GM18861 (cell line): ENCODE measurements at regions not wholly inside any gene's neighbourhood (a gene's known extent, or its start where the extent isn't known, plus 50 kb on each side); places are given as distances from the start of the nearest gene placed in this dataset.
"Not testable (repeated sequence)": the region's sequence is repeated elsewhere in the genome, so short reads cannot be mapped to it uniquely, and the experiment has no call there.

Experiments used
- ATAC-seq: cut with Tn5 transposase; IDR thresholded peaks from one replicate; pipeline ENCODE4 v1.9.1; 2021; ENCODE audit not compliant: unreplicated experiment

- ATAC-seq, result no peak
These were observed 359.0 kb downstream of the BRD1 start for GRCh38 chr22:49468487-49469198.

GRCh38 chr22:49466878-49467595, 360.6 kb downstream of the BRD1 start:
- ATAC-seq, result no peak

- ATAC-seq, result no peak
These were observed 363.6 kb downstream of the BRD1 start for GRCh38 chr22:49464037-49464436.

- ATAC-seq, result no peak
These were observed 364.9 kb downstream of the BRD1 start for GRCh38 chr22:49462795-49463194.

GRCh38 chr22:49462291-49462690, 365.4 kb downstream of the BRD1 start:
- no peak for ATAC-seq

- no peak for ATAC-seq
These were observed 366.0 kb downstream of the BRD1 start for GRCh38 chr22:49461674-49462073.

- ATAC-seq, result no peak
These were observed 366.9 kb downstream of the BRD1 start for GRCh38 chr22:49460592-49461281.

GRCh38 chr22:49460091-49460490, 367.6 kb downstream of the BRD1 start:
- ATAC-seq, result no peak

GRCh38 chr22:49458708-49459099, 369.0 kb downstream of the BRD1 start:
- ATAC-seq, result no peak

- ATAC-seq, result no peak
These were observed 369.5 kb downstream of the BRD1 start for GRCh38 chr22:49457946-49458707.

GRCh38 chr22:49457146-49457545, 370.5 kb downstream of the BRD1 start:
- ATAC-seq, result no peak

GRCh38 chr22:49455595-49455994, 372.1 kb downstream of the BRD1 start:
- no peak for ATAC-seq

- ATAC-seq, result no peak
These were observed 372.9 kb downstream of the BRD1 start for GRCh38 chr22:49454726-49455125.

GRCh38 chr22:49453771-49454170, 373.9 kb downstream of the BRD1 start:
- no peak for ATAC-seq

- not testable (repeated sequence) for ATAC-seq
These were observed 374.7 kb downstream of the BRD1 start for GRCh38 chr22:49453019-49453418.

GRCh38 chr22:49452362-49452946, 375.2 kb downstream of the BRD1 start:
- no peak for ATAC-seq

GRCh38 chr22:49451070-49451840, 376.4 kb downstream of the BRD1 start:
- ATAC-seq, result no peak

- ATAC-seq, result no peak
These were observed 377.2 kb downstream of the BRD1 start for GRCh38 chr22:49450498-49450897.

- no peak for ATAC-seq
These were observed 377.7 kb downstream of the BRD1 start for GRCh38 chr22:49449811-49450446.

GRCh38 chr22:49449377-49449776, 378.3 kb downstream of the BRD1 start:
- no peak for ATAC-seq
